ENCODE measurements at regions not wholly inside any gene's neighbourhood (a gene's known extent, or its start where the extent isn't known, plus 50 kb on each side); places are given as distances from the start of the nearest gene placed in this dataset.

GRCh38 chrX:10929747-10930146 lies 181.4 kb upstream of the HCCS start:
- TF ChIP-seq CTCF (IDR thresholded peaks at IDR 0.05; ENCODE audit: borderline replicate concordance, extremely low read depth, low read length, poor library complexity, severe bottlenecking) (no peak), EZH2 (IDR thresholded peaks at IDR 0.05; ENCODE audit: borderline replicate concordance, low read depth, low read length, severe bottlenecking) (no peak)

All from DND-41 (cell line).